Right renal pelvis (tissue), 4 donors: ENCODE measurements at regions not wholly inside any gene's neighbourhood (a gene's known extent, or its start where the extent isn't known, plus 50 kb on each side); places are given as distances from the start of the nearest gene placed in this dataset.

ENCODE experiments used
- DNase-seq, 4 donors: peaks; one replicate each; pipeline ENCODE4 v3.0.0-alpha.2; 2013; ENCODE audit warnings: low read depth in 4 of 4, low spot score in 3 of 4, missing footprints in 1 of 4

- DNase-seq = no peak
Observed at GRCh38 chr9:73738741-73739530, 587.3 kb downstream of the ANXA1 start.

DNA sequence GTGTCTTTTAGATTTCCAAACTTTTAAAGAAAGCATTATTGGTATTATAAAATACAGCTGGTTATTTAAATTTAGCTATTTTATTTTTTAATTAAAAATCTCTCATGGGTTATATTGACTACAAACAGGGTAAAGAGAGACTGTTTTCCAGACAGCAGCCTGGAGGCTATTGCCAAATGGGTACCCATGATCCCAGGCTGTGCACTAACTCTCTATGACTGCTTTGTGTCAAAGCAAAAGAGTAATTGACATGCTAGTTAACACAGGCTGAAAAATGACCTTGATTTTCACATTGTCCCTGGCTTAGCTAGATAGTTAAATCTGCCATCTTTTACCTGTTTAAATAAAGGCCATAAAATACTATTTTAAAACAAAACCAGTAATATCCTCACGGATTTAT is 589.7 kb downstream of the ANXA1 start:
- DNase-seq = no peak

DNA sequence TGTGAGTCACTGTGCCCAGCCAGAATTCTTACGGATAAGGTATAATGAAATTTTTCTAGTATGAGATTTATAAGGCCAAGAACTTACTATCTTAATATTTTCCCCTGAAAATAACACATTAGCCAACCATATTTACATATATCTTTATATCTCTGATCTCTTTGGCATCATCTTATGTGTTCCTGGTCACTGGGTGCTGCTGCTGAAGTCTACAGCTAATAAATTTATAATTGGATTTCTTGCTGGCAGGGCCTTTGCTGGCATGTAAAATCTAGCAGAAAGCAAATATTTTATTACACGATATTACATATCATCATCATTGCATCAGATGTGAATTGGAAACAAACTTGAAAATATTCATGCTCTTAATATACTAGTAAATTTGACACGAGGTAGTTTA is 590.7 kb downstream of the ANXA1 start:
- no peak for DNase-seq

GRCh38 chr9:73743826-73744225 is 592.2 kb downstream of the ANXA1 start:
- DNase-seq = no peak

GRCh38 chr9:73745598-73745997 is 593.9 kb downstream of the ANXA1 start:
- DNase-seq = no peak

GRCh38 chr9:73753171-73753570 is 601.5 kb downstream of the ANXA1 start:
- no peak for DNase-seq

DNA sequence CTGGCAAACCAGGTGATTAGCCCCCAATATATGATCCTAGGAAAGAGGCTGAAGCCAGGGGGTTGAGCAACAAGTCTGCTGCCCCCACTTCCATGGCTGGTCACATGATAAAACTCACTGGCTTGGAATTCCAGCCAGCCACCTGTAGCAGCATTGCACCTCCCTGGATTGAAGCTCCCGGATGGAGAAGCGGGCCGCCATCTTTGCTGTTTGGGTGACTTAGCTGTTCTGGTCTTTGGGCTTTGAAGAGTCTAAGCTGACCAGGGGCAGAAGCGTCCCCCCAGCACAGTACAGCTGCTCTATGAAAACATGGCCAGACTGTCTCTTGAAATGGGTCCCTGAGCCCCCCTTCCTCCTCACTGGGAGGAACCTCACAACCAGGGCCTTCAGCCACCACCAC is 610.2 kb downstream of the ANXA1 start:
- no peak for DNase-seq

- no peak for DNase-seq
Observed at GRCh38 chr9:73773896-73774295, 622.2 kb downstream of the ANXA1 start.

DNA sequence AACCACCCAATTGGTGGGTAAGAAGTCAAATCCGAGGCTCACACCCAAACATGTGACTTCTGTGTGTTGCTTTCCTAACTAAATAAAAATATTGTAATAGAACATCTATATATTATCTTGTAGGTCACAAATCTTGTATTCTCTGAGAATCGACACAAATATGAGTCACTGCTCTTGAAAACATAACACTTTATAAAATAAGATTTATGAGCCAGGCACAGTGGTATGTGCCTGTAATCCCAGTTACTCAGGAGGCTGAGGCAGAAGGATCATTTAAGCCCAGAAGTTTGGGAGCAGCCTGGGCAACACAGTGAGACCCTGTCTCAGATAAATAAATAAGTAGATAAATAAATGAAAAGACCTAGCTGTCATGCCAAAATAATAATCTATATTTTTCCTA is 624.1 kb downstream of the ANXA1 start:
- no peak for DNase-seq

DNA sequence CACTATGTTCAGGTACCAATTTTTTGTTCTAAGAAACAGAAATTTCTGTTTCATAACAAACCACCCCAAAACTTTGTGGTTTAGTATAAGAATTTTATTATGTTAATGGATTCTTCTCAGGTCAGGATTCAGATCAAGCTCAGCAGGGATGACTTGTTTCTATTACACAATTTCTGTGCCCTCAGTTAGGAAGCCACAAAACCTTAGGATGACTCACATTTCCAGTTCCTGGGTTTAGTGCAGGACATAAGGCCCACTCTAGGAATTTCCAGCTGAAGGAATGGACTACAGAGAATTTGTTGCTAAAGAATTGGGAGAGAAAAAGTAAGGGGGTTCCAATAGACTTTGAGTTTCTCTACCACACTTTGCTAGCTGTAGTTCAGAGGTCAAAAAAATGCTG is 629.3 kb downstream of the ANXA1 start:
- DNase-seq = no peak

GRCh38 chr9:73782166-73782565 is 630.5 kb downstream of the ANXA1 start:
- no peak for DNase-seq

- no peak for DNase-seq
Observed at GRCh38 chr9:73799446-73799845, 647.8 kb downstream of the ANXA1 start.

- no peak for DNase-seq
Observed at GRCh38 chr9:73805111-73805510, 653.4 kb downstream of the ANXA1 start.

DNA sequence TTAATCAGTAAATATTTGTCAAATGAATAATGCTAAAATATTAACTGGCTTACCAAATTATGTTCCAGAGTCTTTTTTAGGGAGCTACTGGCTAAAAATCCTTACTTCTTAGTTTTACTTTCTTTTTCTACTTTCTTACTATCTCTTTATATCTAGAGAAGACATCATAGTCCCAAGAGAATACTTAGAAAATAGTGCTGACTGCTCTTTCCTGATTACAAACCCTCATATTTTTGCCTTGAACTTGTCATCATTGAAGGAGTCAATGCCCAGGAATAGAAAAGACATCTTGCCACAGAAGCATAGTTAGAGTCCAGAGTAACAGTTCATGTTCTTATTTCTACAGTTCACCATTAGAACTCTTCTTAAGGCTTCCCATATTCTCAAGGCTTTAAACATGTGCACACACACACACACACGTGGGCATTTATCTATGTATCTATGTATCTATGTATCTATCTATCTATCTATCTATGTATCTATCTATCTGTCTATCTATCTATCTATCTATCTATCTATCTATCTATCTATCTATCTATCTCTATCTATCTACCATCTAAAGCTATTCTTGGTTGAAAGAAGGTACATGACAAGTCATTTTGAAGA is 654.3 kb downstream of the ANXA1 start:
- no peak for DNase-seq

- DNase-seq = no peak
Observed at GRCh38 chr9:73806876-73807275, 655.2 kb downstream of the ANXA1 start.

- DNase-seq = no peak
Observed at GRCh38 chr9:73807952-73808351, 656.3 kb downstream of the ANXA1 start.

GRCh38 chr9:73810585-73811215 is 659.0 kb downstream of the ANXA1 start:
- no peak for DNase-seq

GRCh38 chr9:73813546-73813945 is 661.9 kb downstream of the ANXA1 start:
- no peak for DNase-seq

DNA sequence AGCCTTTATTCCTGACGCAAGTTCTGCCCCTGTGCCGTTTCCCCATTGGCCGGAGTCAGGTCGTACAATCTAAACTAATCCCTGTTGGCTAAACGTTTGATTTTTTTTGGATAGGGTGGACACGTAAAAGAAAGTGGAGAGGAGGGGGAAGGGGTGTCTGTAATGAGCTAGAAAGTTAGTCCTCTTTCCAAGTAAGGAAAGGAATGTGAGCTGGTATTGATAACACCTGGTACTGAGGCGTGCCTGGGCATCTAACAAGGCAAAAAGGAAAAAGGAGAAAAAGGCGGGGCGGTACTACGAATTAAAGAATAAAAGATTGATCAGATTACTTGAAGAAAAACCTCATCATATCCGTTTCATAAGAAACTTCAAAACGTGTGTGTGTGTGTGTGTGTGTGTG is 665.2 kb downstream of the ANXA1 start:
- DNase-seq = no peak

DNA sequence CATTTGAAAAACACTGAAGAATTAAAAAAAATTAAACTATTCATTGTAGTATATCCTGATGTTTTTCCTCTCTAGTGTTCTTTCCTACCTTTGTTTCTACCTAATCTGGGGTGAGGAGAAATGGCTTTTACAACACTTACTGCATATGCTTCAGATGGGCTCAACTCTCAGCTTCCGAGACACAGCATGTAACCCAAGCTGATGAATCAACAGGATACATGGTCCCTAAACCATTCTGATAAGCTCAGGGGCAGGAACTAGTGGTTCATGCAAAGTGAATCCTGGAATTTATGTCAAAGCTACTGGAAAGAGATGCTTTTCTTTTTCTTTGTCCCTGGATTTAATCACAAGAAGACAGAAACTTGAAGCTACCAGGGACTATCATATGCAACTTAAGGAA is 672.5 kb upstream of the RORB start:
- no peak for DNase-seq

GRCh38 chr9:73838871-73839270 is 658.3 kb upstream of the RORB start:
- no peak for DNase-seq

DNA sequence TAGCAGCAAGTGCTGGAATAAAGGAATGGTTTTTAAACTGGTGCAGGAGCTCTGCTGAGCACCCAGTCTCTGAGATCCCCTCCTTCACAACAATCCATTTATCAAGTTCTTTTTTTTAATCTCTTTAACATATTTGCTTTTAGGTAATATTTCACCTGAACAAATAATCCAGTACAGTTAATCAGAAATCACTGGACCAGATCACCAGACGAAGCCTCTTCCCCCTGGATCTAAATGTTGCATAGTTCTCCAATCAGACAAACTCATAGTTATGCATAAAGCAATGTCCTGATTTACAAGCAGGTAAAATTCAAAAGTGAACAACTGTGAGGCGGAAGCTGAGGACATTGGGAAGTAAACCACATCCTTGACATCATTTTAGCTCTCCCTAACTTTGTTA is 657.7 kb upstream of the RORB start:
- no peak for DNase-seq
